DND-41 (cell line): ENCODE measurements at regions not wholly inside any gene's neighbourhood (a gene's known extent, or its start where the extent isn't known, plus 50 kb on each side); places are given as distances from the start of the nearest gene placed in this dataset.

Source experiments
- CTCF ChIP-seq: IDR thresholded peaks from 2 replicates; pipeline ENCODE4 v1.5.1; 2012; ENCODE audit warnings: borderline replicate concordance, low read length, moderate library complexity, mild to moderate bottlenecking; ENCODE audit not compliant: poor library complexity, severe bottlenecking; ENCODE audit errors: extremely low read depth
- EZH2 ChIP-seq: IDR thresholded peaks from 3 replicates; pipeline ENCODE4 v1.6.1; 2012; ENCODE audit warnings: borderline replicate concordance, low read depth, mild to moderate bottlenecking, moderate library complexity, low read length, inconsistent platforms; ENCODE audit not compliant: severe bottlenecking

- TF ChIP-seq CTCF (no peak), EZH2 (no peak)
Observed at GRCh38 chr20:60200305-60200918, 242.2 kb downstream of the CDH26 start.
